Skeletal muscle tissue (tissue), 3 donors: ENCODE measurements at regions not wholly inside any gene's neighbourhood (a gene's known extent, or its start where the extent isn't known, plus 50 kb on each side); places are given as distances from the start of the nearest gene placed in this dataset.

Source experiments
- H3K27ac ChIP-seq: one replicate; pipeline ENCODE4 v1.7.0; 2013; ENCODE audit warnings: mild to moderate bottlenecking, low read depth, low read length, inconsistent platforms
- H3K27me3 ChIP-seq, 3 donors: one replicate each; pipeline ENCODE4 v1.7.0; 2013; ENCODE audit warnings: low read length in 3 of 3; ENCODE audit not compliant: control insufficient read depth in 3 of 3, insufficient read depth in 3 of 3
- H3K36me3 ChIP-seq, 3 donors: one replicate each; pipeline ENCODE4 v1.7.0; 2013; ENCODE audit warnings: low read length in 3 of 3; ENCODE audit not compliant: control insufficient read depth in 3 of 3, insufficient read depth in 3 of 3
- H3K4me1 ChIP-seq, 3 donors: one replicate each; pipeline ENCODE4 v1.7.0; 2013; ENCODE audit warnings: low read length in 3 of 3, mild to moderate bottlenecking in 3 of 3; ENCODE audit not compliant: control insufficient read depth in 3 of 3, insufficient read depth in 3 of 3
- H3K4me3 ChIP-seq, 3 donors: one replicate each; pipeline ENCODE4 v1.7.0; 2013; ENCODE audit warnings: low read length in 3 of 3
- H3K9ac ChIP-seq, 3 donors: one replicate each; pipeline ENCODE4 v1.7.0; 2013; ENCODE audit warnings: low read length in 3 of 3, mild to moderate bottlenecking in 3 of 3, moderate library complexity in 2 of 3, low read depth in 1 of 3
- H3K9me3 ChIP-seq, 3 donors: one replicate each; pipeline ENCODE4 v1.7.0; 2013; ENCODE audit warnings: low read length in 3 of 3; ENCODE audit not compliant: control insufficient read depth in 3 of 3
- donor health status: Osteomylitis.

- no peak overlapping the region for H3K4me3 ChIP-seq
- H3K9ac ChIP-seq = no peak overlapping the region
- H3K9me3 ChIP-seq = no peaks in the 10 kb centered on the region
- no peaks in the 10 kb centered on the region for H3K36me3 ChIP-seq
- H3K27ac ChIP-seq = no peak overlapping the region
- peaks cover 3 to 12% (median 4%) of the 10 kb centered on the region in 3 donors for H3K27me3 ChIP-seq
- no peaks in the 10 kb centered on the region for H3K4me1 ChIP-seq
Observed at GRCh38 chr6:168834801-168835200, 393.8 kb downstream of the SMOC2 start.

- Histone ChIP-seq H3K4me3 (no peak overlapping the region), H3K27ac (no peak overlapping the region), H3K27me3 (peaks cover 3 to 12% (median 4%) of the 10 kb centered on the region in 3 donors), H3K9me3 (no peaks in the 10 kb centered on the region), H3K4me1 (no peaks in the 10 kb centered on the region), H3K9ac (no peak overlapping the region), H3K36me3 (no peaks in the 10 kb centered on the region)
Observed at GRCh38 chr6:168834042-168834587, 393.1 kb downstream of the SMOC2 start.

GRCh38 chr6:168828800-168829199, 387.8 kb downstream of the SMOC2 start:
- Histone ChIP-seq H3K4me1 (no peaks in the 10 kb centered on the region), H3K36me3 (no peaks in the 10 kb centered on the region), H3K4me3 (no peak overlapping the region), H3K27me3 (peaks cover 0 to 3% (median 0%) of the 10 kb centered on the region in 3 donors), H3K27ac (no peak overlapping the region), H3K9me3 (no peaks in the 10 kb centered on the region), H3K9ac (no peak overlapping the region)

GRCh38 chr6:168828035-168828434, 387.1 kb downstream of the SMOC2 start:
- Histone ChIP-seq H3K9ac (no peak overlapping the region), H3K27me3 (peaks cover 0 to 3% (median 0%) of the 10 kb centered on the region in 3 donors), H3K27ac (no peak overlapping the region)

GRCh38 chr6:168827586-168827871, 386.5 kb downstream of the SMOC2 start:
- Histone ChIP-seq H3K27me3 (peaks cover 0 to 3% (median 0%) of the 10 kb centered on the region in 3 donors), H3K4me3 (no peak overlapping the region)

More at GRCh38 chr6:168828035-168828434, 387.1 kb downstream of the SMOC2 start:
- Histone ChIP-seq H3K4me1 (no peaks in the 10 kb centered on the region), H3K36me3 (no peaks in the 10 kb centered on the region), H3K4me3 (no peak overlapping the region), H3K9me3 (no peaks in the 10 kb centered on the region)

GRCh38 chr6:168826726-168827585, 386.0 kb downstream of the SMOC2 start:
- Histone ChIP-seq H3K27me3 (peaks cover 0 to 3% (median 0%) of the 10 kb centered on the region in 3 donors), H3K4me3 (no peak overlapping the region), H3K27ac (no peak overlapping the region), H3K9ac (no peak overlapping the region), H3K4me1 (no peaks in the 10 kb centered on the region), H3K36me3 (no peaks in the 10 kb centered on the region), H3K9me3 (no peaks in the 10 kb centered on the region)

More at GRCh38 chr6:168827586-168827871, 386.5 kb downstream of the SMOC2 start:
- Histone ChIP-seq H3K36me3 (no peaks in the 10 kb centered on the region), H3K9ac (no peak overlapping the region), H3K27ac (no peak overlapping the region), H3K9me3 (no peaks in the 10 kb centered on the region), H3K4me1 (no peaks in the 10 kb centered on the region)

GRCh38 chr6:168826078-168826390, 385.1 kb downstream of the SMOC2 start:
- peaks cover 0 to 3% (median 0%) of the 10 kb centered on the region in 3 donors for H3K27me3 ChIP-seq
- H3K36me3 ChIP-seq = no peaks in the 10 kb centered on the region
- H3K9ac ChIP-seq = no peak overlapping the region
- no peaks in the 10 kb centered on the region for H3K4me1 ChIP-seq
- H3K4me3 ChIP-seq = no peak overlapping the region
- H3K9me3 ChIP-seq = no peaks in the 10 kb centered on the region
- no peak overlapping the region for H3K27ac ChIP-seq

GRCh38 chr6:168825226-168826077, 384.5 kb downstream of the SMOC2 start:
- no peaks in the 10 kb centered on the region for H3K4me1 ChIP-seq
- H3K27ac ChIP-seq = no peak overlapping the region
- no peak overlapping the region for H3K4me3 ChIP-seq
- no peak overlapping the region for H3K9ac ChIP-seq
- H3K36me3 ChIP-seq = no peaks in the 10 kb centered on the region
- H3K9me3 ChIP-seq = no peaks in the 10 kb centered on the region
- H3K27me3 ChIP-seq = peaks cover 0 to 3% (median 0%) of the 10 kb centered on the region in 3 donors

- no peaks in the 10 kb centered on the region for H3K36me3 ChIP-seq
- H3K27ac ChIP-seq = no peak overlapping the region
- no peak overlapping the region for H3K9ac ChIP-seq
- no peak overlapping the region for H3K4me3 ChIP-seq
- H3K4me1 ChIP-seq = no peaks in the 10 kb centered on the region
- peaks cover 0 to 3% (median 0%) of the 10 kb centered on the region in 3 donors for H3K27me3 ChIP-seq
- H3K9me3 ChIP-seq = no peaks in the 10 kb centered on the region
Observed at GRCh38 chr6:168823397-168824212, 382.6 kb downstream of the SMOC2 start.
